ENCODE measurements at regions not wholly inside any gene's neighbourhood (a gene's known extent, or its start where the extent isn't known, plus 50 kb on each side); places are given as distances from the start of the nearest gene placed in this dataset.

DNA sequence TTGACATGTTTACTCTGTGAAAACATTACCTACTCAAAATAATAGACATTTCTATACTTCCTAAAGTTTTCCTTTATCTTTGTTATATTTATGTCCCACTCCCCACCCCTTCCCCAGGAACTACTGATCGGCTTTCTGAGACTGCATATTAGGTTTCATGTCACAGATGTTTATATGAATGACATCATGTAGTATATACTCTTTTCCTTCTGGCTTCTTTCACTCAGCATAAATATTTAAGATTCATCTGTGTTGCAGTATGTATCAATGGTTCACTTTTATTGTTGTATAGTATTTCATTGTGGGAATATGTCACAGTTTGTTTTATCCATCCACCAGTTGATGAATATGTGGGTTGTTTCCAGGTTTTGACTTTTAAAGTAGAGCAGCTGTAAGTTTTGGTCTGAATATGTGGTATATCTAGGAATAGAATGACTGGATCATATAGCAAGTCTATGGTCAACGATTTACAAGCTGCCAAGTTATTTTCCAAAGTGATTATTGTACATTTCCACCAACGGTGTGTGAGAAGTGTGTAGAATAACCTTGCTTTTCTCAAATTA lies 73.8 kb upstream of the CAV2 start:
- no peak for DNase-seq

DNA sequence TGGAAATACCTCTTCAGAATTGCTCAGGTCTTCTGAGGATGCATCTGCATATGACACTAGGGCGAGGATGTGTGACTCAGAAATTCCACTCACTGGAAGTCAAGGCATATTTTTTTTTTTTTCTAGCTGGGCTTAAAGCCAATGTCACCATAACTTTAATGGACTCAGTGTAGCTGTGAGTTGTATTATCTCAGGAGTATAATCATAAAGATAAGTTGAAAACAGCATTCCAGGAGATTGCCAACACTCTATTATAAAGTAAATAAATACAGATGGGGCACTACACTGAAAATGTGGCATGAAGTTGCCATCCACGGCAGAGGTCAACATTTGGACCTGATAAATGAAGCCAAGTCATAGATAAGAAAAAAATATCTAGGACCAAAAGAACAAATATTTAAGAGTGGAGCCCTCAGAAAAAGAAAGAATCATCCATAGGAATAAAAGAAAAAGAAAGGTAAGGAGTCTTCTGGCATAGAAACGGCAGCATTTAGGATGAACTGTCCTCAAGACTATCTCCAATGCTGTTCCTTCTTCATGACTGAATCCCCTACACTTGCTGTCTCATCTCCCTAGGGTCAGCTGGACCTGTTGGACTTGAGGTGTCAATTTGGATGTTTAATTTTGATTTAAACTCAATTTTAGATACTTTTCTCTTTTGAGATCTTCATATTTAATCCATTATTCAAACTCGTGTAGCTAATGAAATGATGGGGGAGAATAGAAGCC lies 72.9 kb upstream of the CAV2 start:
- DNase-seq, result peak; percentile 67

DNA sequence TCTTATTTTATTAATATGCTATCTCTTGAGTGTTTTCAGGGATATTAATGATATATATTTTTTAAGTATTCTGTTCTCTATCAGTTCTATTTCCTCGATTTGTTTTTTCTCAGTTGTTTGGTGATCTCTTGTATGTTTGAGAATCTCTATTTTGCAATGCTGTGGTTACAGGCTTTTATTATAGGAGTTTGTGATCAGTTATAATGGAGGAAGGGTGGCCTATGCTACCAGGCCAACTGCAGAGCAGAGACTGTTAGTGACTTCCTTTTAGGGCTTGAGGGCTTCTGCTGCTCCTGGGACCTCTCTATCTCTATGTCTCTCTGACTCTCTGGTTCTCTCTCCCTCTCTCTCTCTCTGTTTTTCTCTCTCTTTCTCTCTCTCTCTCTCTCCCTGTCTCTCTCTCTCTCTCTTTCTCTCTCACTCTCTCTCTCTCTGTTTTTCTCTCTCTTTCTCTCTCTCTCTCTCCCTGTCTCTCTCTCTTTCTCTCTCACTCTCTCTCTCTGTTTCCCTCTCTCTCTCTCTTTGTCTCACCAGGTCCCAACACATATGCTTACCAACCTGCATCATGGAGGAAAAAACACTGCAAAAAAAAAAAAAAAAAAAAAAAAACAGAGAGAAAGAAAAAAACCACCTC lies 69.4 kb upstream of the CAV2 start:
- no peak for DNase-seq

DNA sequence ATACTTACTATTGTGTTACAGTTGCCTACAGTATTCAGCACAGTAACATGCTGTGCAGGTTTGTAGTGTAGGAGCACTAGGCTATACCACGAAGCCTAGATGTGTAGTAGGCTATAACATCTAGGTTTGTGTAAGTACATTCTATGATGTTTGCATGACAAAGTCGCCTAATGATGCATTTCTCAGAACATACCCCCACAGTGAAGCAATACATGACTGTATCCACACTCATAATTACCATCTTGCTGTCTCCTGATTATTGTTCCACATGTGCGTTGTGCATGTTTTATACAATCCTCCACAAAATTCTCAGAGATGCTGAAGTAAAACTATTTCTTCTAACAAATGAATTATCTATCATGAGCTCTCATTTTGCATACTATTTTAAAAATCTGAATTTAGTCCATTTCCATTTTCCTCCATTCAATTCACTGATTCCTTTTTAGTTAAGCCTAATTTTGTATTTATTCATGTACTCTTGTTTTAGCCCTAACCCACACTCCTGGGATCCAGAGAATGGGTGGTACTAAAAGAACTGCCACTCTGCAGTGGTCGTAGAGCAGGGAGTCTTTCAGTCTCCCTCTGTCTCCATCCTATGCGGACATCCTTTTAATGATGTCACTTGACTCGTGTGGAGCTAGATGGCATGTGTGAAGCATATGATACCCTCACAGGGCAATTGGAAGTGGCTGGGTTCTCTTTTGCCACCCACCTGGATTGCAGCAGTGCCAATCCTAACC lies 67.6 kb upstream of the CAV2 start:
- DNase-seq, result no peak

DNA sequence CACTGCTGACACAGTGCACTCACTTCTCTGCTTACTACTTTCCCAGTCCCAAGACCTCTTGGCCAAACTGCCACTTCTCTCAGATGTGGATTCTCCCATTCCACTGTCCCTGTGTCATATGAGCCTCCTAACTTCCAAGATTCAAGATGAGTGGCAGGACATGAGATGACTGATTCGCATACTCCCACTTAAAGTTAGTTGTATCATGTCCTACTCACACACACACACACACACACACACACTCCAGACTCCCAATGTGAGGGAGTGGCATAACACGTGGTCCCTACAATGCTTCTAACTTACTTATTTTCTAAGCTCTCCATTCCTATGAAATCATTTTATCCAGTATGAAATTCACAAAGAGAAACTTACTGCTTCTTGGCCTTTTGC lies 67.0 kb upstream of the CAV2 start:
- no peak for DNase-seq

DNA sequence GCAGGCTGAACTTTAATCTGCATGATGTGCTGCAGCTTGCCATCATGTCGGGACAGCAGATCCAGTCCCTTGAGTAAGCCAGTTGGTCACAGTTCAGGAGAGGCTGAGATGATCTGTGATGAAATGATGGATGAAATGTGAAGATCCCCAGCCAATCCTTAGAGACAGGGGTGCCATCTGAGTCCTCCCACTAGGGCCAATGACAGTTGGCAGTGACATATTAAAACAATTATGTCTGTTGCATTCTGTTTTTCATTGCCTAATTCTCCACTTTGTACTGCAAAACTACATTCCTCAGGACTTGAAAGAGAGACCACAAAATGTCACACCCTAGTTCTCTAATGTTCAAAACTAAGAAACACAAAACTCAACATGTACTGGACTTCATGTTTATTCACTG lies 66.3 kb upstream of the CAV2 start:
- DNase-seq, result no peak

DNA sequence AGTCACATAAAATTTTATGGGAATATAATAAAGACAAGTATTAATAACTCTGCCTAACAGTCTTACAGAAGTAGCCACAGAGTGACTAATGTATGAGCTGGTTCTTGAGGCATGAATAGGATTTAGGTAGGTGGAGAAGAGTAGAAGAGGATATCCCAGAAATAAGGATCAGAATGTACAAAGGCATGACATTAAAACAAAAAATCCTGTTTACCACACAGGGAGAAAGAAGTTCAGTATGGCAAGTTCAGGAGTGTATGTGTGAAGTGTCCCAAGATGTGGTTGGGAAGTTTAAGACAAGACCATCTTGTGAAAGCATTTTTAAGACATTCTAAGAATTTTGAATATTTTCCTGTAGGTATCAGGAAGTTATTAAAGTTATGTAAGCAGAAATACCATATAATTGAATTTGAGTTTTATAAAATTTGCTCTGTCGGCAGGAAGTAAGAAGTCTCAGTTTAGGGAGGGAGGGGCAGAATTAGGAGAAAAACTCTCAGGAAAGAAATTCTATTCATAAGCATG lies 64.7 kb upstream of the CAV2 start:
- DNase-seq, result no peak

DNA sequence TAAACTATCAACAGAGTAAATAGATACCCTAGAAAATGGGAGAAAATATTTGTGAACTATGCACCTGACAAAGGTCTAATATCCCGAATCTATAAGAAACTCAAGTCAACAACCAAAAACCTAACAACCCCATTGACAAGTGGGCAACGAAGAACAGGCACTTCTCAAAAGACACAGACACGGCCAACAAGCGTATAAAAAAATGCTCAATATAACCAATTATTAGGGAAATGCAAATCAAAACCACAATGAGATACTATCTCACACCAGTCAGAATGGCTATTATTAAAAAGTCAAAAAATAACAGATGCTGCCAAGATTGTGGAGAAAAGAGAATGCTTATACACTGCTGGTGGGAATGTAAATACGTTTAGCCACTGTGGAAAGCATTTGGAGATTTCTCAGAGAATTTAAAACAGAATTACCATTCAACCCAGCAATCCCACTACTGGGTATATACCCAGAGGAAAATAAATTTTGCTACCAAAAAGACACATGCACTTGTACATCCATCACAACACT lies 63.2 kb upstream of the CAV2 start:
- DNase-seq, result no peak

DNA sequence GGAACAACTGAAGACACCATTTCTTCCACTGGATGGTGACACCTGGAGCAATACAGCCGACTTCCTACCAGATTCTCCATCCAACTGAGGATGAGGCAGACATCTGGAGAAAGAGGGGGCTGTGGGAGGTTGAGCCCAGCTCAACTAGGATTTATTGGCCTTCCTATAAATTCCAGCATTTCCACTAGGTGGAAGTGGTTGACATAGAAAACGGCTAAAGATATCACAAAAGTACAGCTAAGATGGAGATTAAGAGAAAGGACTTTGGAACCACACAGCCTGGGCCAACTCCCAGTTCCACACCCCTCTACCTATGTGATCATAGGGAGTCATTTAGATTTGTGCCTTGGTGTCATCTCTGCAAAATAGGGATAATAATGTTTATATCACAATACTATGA lies 61.3 kb upstream of the CAV2 start:
- peak; percentile 20 for DNase-seq

DNA sequence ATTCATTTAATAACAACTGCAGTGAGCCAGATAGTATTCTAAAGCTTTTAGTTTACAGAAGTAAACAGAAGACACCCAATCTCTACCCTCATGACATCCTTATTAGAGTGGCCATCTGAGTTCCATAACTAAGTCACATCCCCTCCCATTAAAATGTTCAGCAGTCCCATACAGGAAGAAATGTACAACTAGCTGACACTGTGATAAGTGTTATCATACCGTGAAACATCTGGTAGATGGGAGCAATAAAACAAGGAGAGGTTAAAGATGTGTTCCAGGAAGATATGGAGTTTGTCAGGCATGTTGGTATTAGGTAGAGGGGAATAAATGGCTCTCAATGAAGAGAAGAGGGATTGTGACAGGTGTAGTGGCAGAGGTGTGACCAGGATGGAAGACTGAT lies 60.5 kb upstream of the CAV2 start:
- DNase-seq, result no peak

DNA sequence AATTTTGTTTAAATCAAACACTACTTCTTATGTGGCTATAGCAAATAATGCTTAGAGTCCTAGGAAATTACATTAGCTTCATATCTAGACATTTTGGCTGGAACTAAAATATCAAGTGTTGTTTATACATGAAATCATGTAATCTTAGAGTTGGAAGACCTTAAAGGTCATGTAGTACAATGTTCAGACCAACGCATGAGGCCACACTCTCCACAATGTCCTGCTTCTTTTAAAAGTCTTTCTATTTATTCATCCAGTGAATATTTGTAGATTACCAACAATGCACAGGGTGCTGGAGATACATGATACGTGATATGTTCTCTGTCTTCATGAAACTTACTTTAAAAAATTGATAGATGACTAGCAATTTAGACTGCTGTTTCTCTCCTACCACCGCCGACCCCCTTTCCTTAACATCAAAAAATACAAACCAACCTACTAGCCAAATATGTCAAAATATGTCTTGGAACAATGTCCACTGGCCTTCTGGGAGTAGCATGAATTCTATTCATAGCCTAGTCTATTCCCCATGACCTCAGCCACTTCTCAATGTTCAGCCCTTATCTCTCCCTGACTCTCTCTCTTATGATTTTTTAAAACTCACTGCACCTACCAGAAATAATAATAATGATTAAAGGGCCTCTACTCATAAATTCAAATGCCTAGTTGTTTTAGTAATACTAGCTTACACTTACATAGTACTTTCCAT lies 59.5 kb upstream of the CAV2 start:
- DNase-seq, result no peak

DNA sequence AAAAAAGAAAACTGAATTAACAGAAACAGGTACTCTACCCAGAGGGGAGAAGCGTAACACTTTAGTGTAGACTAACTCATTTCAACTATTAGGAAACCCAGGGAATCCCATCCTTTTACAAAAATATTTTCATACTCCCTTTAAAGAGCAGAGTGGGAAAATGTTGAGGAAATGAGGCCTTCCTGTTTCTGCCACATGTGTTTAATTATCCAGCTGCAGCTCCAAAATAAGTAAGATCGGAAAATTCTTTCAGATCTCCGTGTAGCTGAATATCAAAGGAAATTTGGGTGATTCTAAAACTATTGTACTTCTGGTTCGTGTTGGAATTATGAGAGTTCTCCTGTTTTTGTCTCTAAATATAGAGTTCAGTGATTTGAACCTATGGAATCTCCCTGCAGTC lies 58.0 kb upstream of the CAV2 start:
- no peak for DNase-seq

DNA sequence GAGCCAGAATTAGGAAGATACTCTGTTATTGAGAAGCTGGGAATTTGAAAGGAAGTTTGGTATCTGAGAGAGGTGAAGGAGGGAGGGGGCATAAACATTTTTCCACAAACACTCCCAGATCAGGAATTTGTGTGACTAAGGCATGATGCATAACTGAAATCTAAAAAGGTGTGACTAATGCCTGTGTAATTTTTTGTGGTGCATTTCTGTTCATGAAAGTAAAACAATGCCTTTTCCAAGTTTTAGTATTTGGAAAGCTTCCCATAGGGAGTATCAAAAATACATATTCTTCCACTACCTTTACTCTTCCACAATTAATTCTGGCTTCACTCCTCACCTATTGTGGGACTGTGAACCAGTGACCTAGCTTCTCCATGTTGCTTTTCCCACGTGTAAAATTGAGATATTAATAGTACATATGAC lies 56.4 kb upstream of the CAV2 start:
- peak; percentile 41 for DNase-seq

DNA sequence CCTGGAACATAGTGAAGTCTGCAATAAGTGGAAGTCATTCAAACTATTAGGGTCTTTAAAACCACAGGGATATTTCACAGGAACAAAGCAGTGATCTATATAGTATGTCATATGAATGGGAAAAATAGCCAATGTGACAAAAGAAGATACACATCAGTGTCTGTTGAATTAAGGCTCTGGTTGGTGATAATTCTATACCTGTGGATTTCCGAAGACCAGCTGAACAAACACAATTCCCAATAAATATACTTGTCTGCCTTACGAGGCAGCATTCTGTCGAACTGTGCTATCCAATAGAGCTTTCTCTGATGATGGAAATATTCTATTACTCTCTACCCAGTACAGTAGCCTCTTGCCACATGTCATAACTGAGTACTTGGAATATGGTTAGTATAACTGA lies 55.9 kb upstream of the CAV2 start:
- DNase-seq, result peak; percentile 28

DNA sequence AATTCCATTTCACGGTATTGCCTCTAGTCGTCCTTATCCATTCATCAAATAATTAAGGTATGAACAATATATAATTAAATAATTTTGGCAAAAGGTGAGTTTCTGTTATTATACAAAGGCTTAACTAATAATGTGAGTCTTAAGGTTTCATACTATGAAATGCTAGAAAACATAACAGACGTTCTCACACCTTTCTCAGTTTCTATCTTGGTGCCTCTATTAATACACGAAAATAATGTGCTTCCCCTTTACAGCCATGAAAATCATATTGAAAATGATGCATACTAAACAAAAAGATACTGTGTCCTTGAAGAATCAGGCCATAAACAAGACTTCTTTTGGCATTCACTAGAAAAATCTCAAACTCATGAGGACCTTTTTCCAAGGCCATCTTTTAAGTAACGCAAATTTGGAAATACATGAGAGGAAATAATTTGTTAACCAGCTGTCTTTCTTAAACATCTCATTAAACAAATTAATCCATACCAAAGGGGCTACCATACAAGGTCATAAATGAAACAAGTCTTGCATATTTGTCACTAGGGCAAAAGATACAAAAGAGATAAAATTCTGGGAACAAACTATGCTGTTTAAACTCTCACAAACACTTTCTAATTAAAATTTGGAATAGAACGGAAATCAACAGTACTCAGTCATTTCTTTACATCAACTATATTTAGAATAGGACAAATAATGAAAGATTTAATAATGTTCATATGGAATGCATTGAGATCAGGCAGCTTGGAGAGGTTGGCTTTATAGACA lies 53.9 kb upstream of the CAV2 start:
- no peak for DNase-seq

DNA sequence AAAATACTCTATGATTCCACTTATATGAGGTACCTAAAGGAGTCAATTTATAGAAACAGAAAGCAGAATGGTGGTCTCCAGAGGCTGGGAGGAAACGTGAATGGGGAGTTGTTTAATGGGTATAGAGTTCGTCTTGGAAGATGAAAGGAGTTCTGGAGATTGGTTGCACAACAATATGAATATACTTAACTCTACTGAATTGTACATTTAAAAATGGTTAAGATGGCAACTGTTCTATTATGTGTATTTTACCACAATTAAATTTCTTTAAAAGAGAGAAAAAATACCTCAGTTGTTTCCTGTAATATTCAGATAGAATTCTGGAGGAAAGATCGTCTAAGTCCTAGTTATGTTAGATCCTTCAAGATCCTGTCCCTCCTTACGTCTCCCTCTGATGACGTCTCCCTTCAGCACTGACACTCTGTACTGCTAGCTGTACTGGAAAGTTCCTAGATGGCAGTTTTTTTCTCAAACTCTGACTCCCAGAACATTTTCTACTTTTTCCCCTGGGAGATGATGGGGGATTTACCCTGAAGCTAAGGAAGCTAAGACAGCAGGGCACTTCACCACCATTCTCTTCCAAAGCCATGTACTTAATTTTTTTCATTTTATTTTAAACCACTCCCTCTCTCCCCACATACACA lies 53.2 kb upstream of the CAV2 start:
- DNase-seq, result no peak

DNA sequence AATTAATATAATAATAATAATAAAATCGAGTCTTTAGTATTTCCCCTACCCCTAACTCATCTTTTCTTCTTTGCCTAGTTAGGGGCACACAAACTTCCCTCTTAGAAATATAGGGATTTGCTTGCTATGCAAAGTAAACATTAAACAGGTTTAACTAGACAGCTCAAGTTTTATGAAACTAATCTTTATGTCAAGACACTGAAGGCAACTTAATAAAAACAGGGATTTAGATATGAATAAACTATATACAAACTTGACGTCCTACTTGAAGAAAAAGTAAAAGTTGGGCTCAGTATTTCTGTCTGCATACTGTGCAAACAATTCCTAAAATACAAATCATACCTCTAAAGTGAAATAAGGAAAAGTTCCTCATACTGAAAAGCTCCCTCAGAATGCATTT lies 52.1 kb upstream of the CAV2 start:
- DNase-seq, result peak; percentile 37

DNA sequence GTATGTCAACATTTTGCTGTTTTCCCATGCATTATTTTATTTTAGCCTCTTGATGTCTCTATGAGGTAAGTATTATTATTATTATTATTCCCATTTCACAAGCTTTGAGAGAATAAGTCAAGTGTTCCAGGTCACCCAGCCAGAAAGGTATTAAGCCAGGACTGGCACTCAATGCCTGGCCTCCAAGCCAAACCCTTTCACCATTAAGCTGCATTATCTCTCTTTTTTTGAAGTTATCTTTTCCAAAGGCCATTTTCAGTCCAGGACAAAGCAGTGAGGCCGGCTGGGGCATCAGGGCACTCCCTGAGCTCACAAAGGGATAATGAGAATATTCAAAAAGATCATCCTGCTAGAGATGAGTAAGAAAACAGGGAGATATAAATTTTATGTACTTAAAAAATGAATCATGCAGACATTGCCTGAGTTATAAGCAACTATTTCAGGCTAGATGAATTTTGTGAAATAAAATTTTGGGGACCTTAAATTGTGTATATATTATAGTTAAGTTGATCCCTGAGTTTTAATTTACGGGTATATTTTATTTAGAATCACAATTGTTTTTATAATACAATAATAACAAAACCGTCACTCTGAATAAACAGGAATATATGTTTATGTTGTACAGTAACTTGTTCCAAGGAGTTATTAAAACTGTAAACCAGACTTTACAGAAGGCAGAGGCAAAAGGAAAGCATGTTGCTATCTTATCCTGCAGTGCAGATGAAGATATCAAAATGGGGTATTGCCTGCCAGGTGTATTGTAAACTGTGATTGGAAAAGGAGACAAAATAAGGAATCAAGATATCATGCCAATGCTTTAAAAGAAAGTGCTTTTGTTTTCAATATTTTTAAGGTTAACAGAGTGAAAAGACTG lies 51.3 kb upstream of the CAV2 start:
- DNase-seq, result no peak

DNA sequence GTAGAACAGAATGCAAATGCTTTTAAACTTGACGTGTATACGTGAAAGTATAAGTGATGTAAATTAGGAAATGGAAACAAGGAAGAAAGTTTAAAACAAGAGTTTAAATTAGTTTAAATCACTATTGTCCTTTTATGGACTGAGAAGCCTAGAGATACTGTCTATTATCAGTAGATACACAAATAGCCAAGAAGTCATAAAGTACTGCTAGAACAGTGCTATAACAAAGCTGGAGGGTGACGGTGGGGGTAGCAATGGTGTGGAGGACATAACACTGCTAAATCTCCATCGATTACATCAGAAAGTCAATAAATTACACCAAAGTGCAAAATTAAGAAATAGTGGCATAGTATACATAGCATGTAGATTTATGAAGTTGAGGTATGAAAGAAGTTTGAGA lies 50.1 kb upstream of the CAV2 start:
- no peak for DNase-seq

All from DMS53 (cell line).